Breast epithelium (tissue), 4 donors: ENCODE measurements at regions not wholly inside any gene's neighbourhood (a gene's known extent, or its start where the extent isn't known, plus 50 kb on each side); places are given as distances from the start of the nearest gene placed in this dataset.
"Not testable (repeated sequence)": the region's sequence is repeated elsewhere in the genome, so short reads cannot be mapped to it uniquely, and the experiment has no call there.

ENCODE experiments used
- DNase-seq, 2 donors: peaks; one replicate each; pipeline ENCODE4 v3.0.0-alpha.2; 2019; ENCODE audit warnings: low spot score in 2 of 2
- H3K27ac ChIP-seq, 2 donors: fragments of 200-600 bp; sonication (generic) in 1 of 2; one replicate each; pipeline ENCODE4 v1.5.1; 2016 to 2019; ENCODE audit warnings: mild to moderate bottlenecking in 1 of 2
- H3K27me3 ChIP-seq, 2 donors: fragments of 200-600 bp; sonication (generic) in 1 of 2; one replicate each; pipeline versions ENCODE4 v1.5.1 to v1.6.0; 2017 to 2019; ENCODE audit warnings: control low read depth in 1 of 2, mild to moderate bottlenecking in 1 of 2
- H3K36me3 ChIP-seq: fragments of 200-600 bp; one replicate; pipeline ENCODE4 v1.5.1; 2019
- H3K4me1 ChIP-seq, 2 donors: fragments of 200-600 bp; sonication (generic); one replicate each; pipeline ENCODE4 v1.5.1; 2016 to 2019; ENCODE audit warnings: control low read depth in 1 of 2
- H3K4me3 ChIP-seq, 3 donors: fragments of 200-600 bp; sonication (generic); 1 replicate in 2 of 3; 2 replicates in 1 of 3; pipeline ENCODE4 v1.5.1; 2016 to 2019; ENCODE audit warnings: mild to moderate bottlenecking in 3 of 3, moderate library complexity in 2 of 3
- H3K9me3 ChIP-seq, 2 donors: fragments of 200-600 bp; sonication (generic) in 1 of 2; one replicate each; pipeline ENCODE4 v1.5.1; 2016 to 2019; ENCODE audit warnings: control low read depth in 1 of 2
- POLR2A ChIP-seq: fragments of 450-650 bp; IDR thresholded peaks from one replicate; pipeline ENCODE4 v1.6.1; 2016; ENCODE audit warnings: antibody characterized with exemption, mild to moderate bottlenecking, moderate library complexity
- POLR2AphosphoS5 ChIP-seq, 3 donors: sonication (generic); formaldehyde crosslinking; IDR thresholded peaks; one replicate each; pipeline ENCODE4 v1.6.1; 2017; ENCODE audit warnings: antibody characterized with exemption in 3 of 3
- intact Hi-C: fragments of 100-400 bp; cut with DNase I; formaldehyde crosslinking; loops from one replicate; pipeline ENCODE4 v1.15.1; 2023; ENCODE audit warnings: low total_unique reads
- TF ChIP-seq, protein P1 (sequence below), 3 donors: fragments of 450-650 bp; IDR thresholded peaks; one replicate each; pipeline ENCODE4 v1.5.1; 2016 to 2017; ENCODE audit warnings: antibody characterized with exemption in 3 of 3, mild to moderate bottlenecking in 3 of 3, moderate library complexity in 3 of 3

DNA sequence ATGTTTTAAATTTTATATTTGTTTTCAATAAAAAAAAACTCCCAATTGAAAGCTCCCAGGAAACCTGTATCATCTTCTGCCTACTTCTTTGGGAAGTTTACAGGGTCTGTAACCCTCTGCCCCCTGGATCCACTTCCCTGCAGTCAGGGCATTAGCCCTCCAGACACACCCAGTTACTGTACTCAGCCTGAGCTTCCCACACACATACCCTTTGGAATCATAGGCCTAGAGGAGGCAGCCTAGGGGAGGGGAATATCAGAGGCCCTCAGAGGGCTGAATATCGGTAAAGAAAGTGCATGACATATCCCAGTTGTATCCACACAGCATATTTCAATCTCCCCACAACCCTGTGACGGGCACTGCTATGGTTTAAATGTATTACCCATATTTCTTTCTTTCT lies 56.2 kb upstream of the TFPI start:
- H3K27ac ChIP-seq, H3K4me3 ChIP-seq, H3K36me3 ChIP-seq, H3K9me3 ChIP-seq, H3K4me1 ChIP-seq, DNase-seq, H3K27me3 ChIP-seq, intact Hi-C loops: not testable (repeated sequence)

DNA sequence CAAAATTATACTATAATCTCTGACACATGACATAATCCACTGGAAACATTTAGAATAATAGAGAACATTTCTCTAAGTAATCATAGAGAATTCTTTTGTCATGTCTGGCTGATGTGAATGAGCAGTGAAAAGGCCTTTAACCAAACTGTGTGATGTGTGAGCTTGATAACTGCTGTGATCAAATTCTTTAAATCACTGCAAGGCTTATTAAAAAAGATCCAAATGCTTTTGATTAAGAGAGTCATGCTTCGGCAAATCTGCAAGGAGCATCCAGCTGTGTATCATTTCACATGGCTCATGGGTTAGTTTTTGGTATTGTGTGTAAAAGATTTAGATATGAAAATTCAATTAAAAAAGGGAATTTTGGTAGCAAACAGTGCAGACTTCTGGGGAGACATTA lies 58.6 kb upstream of the TFPI start:
- Histone ChIP-seq H3K4me3 (no peak overlapping the region), H3K27me3 (no peaks in the 10 kb centered on the region), H3K4me1 (no peaks in the 10 kb centered on the region), H3K36me3 (no peaks in the 10 kb centered on the region), H3K27ac (no peak overlapping the region), H3K9me3 (no peaks in the 10 kb centered on the region)
- DNase-seq, result no peak
- TF ChIP-seq POLR2A, result no peak
- TF ChIP-seq, protein P1, sequence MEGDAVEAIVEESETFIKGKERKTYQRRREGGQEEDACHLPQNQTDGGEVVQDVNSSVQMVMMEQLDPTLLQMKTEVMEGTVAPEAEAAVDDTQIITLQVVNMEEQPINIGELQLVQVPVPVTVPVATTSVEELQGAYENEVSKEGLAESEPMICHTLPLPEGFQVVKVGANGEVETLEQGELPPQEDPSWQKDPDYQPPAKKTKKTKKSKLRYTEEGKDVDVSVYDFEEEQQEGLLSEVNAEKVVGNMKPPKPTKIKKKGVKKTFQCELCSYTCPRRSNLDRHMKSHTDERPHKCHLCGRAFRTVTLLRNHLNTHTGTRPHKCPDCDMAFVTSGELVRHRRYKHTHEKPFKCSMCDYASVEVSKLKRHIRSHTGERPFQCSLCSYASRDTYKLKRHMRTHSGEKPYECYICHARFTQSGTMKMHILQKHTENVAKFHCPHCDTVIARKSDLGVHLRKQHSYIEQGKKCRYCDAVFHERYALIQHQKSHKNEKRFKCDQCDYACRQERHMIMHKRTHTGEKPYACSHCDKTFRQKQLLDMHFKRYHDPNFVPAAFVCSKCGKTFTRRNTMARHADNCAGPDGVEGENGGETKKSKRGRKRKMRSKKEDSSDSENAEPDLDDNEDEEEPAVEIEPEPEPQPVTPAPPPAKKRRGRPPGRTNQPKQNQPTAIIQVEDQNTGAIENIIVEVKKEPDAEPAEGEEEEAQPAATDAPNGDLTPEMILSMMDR (IDR thresholded peaks at IDR 0.05), result no peak
- TF ChIP-seq POLR2AphosphoS5 (IDR thresholded peaks at IDR 0.05), result no peak
- intact Hi-C loops, result no loop called here

DNA sequence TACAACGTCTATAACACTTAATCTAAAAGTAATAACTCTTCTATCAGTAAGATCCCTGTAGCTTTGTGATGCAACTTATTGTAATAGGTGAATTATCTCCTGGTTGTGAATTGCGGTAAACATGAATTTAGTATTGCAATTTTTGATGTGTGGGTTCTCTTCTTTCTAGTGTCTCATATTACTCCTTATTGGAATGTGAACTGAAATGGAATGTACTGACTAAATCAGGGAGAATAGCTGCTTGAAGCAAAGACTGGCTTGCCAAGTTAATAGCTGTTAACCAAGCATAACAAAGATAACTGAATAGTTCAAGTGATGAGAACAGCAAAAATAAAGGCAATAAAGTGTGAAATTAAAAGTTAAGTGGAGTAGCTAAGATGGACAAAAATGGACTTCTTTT lies 60.5 kb upstream of the TFPI start:
- Histone ChIP-seq H3K4me1 (no peaks in the 10 kb centered on the region), H3K27ac (no peak overlapping the region), H3K9me3 (no peaks in the 10 kb centered on the region), H3K4me3 (no peak overlapping the region), H3K36me3 (no peaks in the 10 kb centered on the region), H3K27me3 (no peaks in the 10 kb centered on the region)
- no peak for DNase-seq
- TF ChIP-seq POLR2AphosphoS5 (IDR thresholded peaks at IDR 0.05), result no peak
- TF ChIP-seq, protein P1 (IDR thresholded peaks at IDR 0.05), result no peak
- no peak for TF ChIP-seq POLR2A
- intact Hi-C loops, result no loop called here

DNA sequence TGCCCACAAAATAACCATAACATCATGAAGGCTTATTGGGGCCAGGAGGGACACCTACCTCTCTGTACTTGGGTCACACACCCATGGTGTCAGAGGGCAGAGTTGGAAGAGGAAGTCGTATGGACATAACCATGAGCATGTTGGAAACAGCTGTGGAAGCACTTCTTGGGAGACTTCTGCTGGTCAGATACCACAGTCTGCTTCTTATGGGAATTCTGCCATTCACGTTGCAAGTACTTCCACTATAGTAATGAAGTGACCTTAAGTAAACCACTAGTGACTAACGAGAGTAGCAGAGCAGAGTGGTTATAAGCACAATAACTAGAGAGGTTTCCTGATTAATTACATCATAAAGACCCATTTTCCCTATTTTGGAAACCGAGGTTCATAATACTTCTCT lies 61.1 kb upstream of the TFPI start:
- TF ChIP-seq POLR2AphosphoS5 (IDR thresholded peaks at IDR 0.05) (no peak), POLR2A (no peak)
- TF ChIP-seq, protein P1 (IDR thresholded peaks at IDR 0.05), result no peak
- H3K4me1 ChIP-seq, result no peaks in the 10 kb centered on the region
- H3K9me3 ChIP-seq, result no peaks in the 10 kb centered on the region
- H3K27me3 ChIP-seq, result no peaks in the 10 kb centered on the region
- intact Hi-C loops, result no loop called here
- no peak overlapping the region for H3K27ac ChIP-seq
- no peaks in the 10 kb centered on the region for H3K36me3 ChIP-seq
- H3K4me3 ChIP-seq, result no peak overlapping the region
- no peak for DNase-seq

DNA sequence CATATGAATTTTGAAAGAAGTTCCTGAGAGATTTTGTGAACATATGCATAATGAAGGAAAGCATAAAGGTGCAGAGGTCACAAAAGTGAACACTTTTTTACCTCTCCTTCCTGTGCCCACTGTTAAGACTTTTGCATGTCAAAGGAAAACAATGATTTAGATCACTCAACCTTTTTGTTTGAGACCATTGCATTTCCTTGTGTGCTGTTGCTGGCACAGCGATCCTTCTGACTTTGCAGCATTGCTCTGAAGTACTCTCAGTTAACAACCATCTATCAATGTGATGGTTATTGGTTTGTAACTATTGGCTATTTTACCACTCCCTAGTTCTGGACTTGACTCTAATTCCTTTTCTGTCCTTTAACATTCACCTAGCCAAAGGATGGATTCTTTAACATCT lies 61.7 kb upstream of the TFPI start:
- H3K27me3 ChIP-seq, result no peaks in the 10 kb centered on the region
- intact Hi-C loops, result no loop called here

DNA sequence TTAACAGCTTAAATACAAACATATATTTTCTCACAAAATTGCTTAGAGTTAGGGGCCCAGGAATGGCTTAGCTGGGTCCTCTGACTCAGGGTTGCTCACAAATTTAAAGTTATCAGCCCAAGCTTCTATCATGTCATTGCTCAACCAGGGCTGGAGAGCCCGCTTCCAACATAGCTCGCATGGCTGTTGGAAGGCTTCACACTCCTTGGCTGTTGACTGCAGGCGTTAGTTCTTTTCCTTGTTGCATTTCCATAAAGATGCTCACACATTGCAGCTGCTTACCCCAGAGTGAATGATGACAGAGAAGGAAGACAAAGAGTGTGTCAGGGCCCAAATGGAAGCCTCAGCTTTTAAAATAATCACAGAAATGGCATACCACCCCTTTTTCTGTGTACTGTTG lies 62.9 kb upstream of the TFPI start:
- intact Hi-C loops, result no loop called here
- H3K27me3 ChIP-seq, result no peaks in the 10 kb centered on the region
- no peaks in the 10 kb centered on the region for H3K36me3 ChIP-seq
- no peak overlapping the region for H3K4me3 ChIP-seq
- DNase-seq, result no peak
- no peaks in the 10 kb centered on the region for H3K4me1 ChIP-seq
- no peaks in the 10 kb centered on the region for H3K9me3 ChIP-seq
- no peak overlapping the region for H3K27ac ChIP-seq
- TF ChIP-seq POLR2AphosphoS5 (IDR thresholded peaks at IDR 0.05), result no peak
- TF ChIP-seq, protein P1 (IDR thresholded peaks at IDR 0.05), result no peak
- TF ChIP-seq POLR2A, result no peak

More for the DNA sequence above, 61.7 kb upstream of the TFPI start:
- Histone ChIP-seq H3K36me3 (no peaks in the 10 kb centered on the region), H3K4me1 (no peaks in the 10 kb centered on the region), H3K9me3 (no peaks in the 10 kb centered on the region), H3K27ac (no peak overlapping the region), H3K4me3 (no peak overlapping the region)
- TF ChIP-seq POLR2AphosphoS5 (IDR thresholded peaks at IDR 0.05) (no peak), POLR2A (no peak)
- TF ChIP-seq, protein P1 (IDR thresholded peaks at IDR 0.05), result no peak
- no peak for DNase-seq
